ENCODE measurements at regions not wholly inside any gene's neighbourhood (a gene's known extent, or its start where the extent isn't known, plus 50 kb on each side); places are given as distances from the start of the nearest gene placed in this dataset.

DNA sequence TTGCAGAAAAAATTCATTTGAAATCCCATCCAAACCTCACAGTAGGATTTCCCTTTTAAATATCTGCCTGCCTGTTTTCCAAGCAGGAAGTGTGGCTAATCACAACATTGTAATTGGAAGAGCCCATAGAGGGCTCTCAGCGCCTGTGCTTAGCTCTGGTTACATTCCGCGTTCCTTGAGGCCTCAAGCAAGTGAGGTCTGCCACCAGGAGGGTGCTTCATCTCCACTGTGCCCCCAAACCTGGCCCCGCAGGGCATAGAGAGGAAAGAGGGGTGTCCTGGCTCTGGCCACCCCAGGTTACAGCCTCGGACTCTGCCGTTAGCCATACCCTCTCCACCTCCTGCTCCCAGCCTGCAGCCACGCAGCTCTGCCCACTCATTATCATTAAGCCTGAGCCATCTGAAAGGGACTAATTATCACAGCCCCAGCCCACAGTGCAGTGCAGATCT, 214.8 kb downstream of the SP3 start:
- TF ChIP-seq POLR2A (IDR thresholded peaks at IDR 0.05; ENCODE audit: low read length) (no peak), GATA1 (IDR thresholded peaks at IDR 0.05; ENCODE audit: low read depth, low read length) (no peak)

Measured in erythroblast (primary cell).